Nephron progenitor cell (in vitro differentiated cells): ENCODE measurements at regions not wholly inside any gene's neighbourhood (a gene's known extent, or its start where the extent isn't known, plus 50 kb on each side); places are given as distances from the start of the nearest gene placed in this dataset.

ENCODE experiments used
- DNase-seq: peaks from one replicate; pipeline ENCODE4 v3.0.0; 2021
- H3K27ac Mint-ChIP-seq: 2 replicates; pipeline ENCODE4 v1.8.0; 2021; ENCODE audit warnings: mild to moderate bottlenecking, moderate library complexity, mixed read lengths
- H3K27me3 Mint-ChIP-seq: 2 replicates; pipeline ENCODE4 v1.8.0; 2021; ENCODE audit warnings: mild to moderate bottlenecking, low read depth, mixed read lengths; ENCODE audit not compliant: poor library complexity
- H3K36me3 Mint-ChIP-seq: 2 replicates; pipeline ENCODE4 v1.8.0; 2021; ENCODE audit warnings: low read depth, mixed read lengths
- H3K4me1 Mint-ChIP-seq: 2 replicates; pipeline ENCODE4 v1.8.0; 2021; ENCODE audit warnings: mixed read lengths
- H3K4me3 Mint-ChIP-seq: 2 replicates; pipeline ENCODE4 v1.8.0; 2021; ENCODE audit warnings: mild to moderate bottlenecking, moderate library complexity, mixed read lengths
- H3K9me3 Mint-ChIP-seq: 2 replicates; pipeline ENCODE4 v1.8.0; 2021; ENCODE audit warnings: mild to moderate bottlenecking, moderate library complexity, mixed read lengths
- TF ChIP-seq, protein P1 (sequence below): fragments of 200-600 bp; sonication (generic); IDR thresholded peaks from 2 replicates; pipeline ENCODE4 v1.5.0; 2021; ENCODE audit warnings: antibody characterized with exemption

DNA sequence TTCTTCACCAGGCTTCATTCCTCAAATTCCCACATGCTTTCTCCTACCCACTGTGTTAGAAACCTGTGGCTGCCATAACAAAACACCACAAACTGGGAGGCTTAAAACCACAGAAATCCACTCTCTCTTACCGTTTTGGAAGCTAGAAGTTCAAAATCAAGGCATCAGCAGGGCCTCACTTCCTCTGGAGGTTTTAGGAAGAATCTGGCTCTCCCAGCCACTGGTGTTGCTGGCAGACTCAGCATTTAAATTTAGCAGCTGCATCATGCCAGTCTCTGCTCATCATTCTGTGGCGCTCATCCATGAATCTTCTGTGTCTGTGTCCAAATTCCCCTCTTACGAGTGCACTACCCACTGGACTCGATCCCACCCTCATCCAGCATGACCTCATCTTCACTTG lies 248.5 kb downstream of the ZNF516 start:
- Mint-ChIP-seq H3K27ac (no peak overlapping the region), H3K4me1 (no peaks in the 10 kb centered on the region), H3K9me3 (peaks cover 13% of the 10 kb centered on the region), H3K27me3 (peaks cover 11% of the 10 kb centered on the region), H3K4me3 (no peak overlapping the region), H3K36me3 (no peaks in the 10 kb centered on the region)
- DNase-seq = no peak
- TF ChIP-seq, protein P1, sequence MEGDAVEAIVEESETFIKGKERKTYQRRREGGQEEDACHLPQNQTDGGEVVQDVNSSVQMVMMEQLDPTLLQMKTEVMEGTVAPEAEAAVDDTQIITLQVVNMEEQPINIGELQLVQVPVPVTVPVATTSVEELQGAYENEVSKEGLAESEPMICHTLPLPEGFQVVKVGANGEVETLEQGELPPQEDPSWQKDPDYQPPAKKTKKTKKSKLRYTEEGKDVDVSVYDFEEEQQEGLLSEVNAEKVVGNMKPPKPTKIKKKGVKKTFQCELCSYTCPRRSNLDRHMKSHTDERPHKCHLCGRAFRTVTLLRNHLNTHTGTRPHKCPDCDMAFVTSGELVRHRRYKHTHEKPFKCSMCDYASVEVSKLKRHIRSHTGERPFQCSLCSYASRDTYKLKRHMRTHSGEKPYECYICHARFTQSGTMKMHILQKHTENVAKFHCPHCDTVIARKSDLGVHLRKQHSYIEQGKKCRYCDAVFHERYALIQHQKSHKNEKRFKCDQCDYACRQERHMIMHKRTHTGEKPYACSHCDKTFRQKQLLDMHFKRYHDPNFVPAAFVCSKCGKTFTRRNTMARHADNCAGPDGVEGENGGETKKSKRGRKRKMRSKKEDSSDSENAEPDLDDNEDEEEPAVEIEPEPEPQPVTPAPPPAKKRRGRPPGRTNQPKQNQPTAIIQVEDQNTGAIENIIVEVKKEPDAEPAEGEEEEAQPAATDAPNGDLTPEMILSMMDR = no peak

DNA sequence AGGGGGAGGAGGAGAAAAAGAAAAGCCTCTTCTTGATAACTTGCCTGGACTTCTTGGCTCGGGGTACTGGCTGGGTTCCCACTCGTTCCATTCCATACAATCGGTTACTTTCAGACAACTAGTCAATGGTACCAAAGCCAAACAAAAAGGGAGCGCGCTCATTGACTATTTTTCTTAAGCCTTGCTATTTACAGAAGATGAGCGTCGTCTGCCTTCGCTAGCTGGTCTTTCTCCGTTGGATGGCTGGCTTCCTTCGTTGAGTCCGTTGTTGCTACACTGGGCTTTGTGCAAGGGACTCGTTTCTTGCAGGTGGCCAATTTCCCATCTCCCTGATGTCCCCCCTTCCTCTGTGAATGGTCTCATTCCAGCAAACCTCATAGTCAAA lies 260.4 kb downstream of the ZNF516 start:
- H3K36me3 Mint-ChIP-seq = peaks cover 8% of the 10 kb centered on the region
- H3K9me3 Mint-ChIP-seq = peaks cover 39% of the 10 kb centered on the region
- no peak overlapping the region for H3K27ac Mint-ChIP-seq
- H3K4me3 Mint-ChIP-seq = no peak overlapping the region
- H3K4me1 Mint-ChIP-seq = peaks cover 29% of the 10 kb centered on the region
- no peak for DNase-seq
- TF ChIP-seq, protein P1 = no peak
- H3K27me3 Mint-ChIP-seq = no peaks in the 10 kb centered on the region

DNA sequence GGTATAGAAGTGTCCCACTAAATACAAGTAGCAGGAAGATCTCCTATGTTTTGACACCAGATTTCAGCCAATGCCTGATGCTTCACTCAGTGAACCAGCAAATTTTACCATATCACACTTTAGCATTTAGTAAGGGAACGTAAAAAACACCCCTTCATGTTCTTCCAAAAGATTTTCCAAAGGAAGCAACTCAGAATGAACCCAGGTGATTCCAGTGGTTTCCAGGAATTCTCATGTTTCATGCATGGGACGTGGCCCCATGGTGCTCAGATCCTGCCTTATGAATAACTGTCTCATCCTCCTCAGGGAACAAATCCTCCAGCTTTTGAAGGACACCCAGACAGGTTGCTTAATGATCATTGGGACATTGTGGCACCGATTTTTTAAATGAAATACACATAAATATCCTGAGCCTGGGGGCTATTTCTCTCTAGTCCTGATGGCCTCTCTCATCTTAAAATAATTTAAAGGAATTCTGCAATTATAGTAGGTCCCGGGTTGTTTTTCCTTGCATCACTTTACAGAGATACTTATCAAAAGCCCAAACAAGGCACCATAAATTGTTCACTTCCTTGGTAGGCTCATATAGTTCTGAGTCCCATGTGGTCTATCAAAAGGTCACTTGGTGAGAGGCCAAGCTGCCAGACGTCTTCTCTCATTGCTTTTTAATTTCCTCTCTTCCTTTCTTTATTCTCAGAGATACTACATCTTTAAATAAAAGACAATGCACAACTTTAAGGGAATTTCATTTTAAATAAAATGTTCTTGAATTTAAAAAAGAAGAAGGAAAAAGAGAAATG lies 261.0 kb downstream of the ZNF516 start:
- TF ChIP-seq, protein P1 = no peak
- Mint-ChIP-seq H3K9me3 (peaks cover 34% of the 10 kb centered on the region), H3K27ac (peak overlapping the region; percentile 62), H3K36me3 (peaks cover 8% of the 10 kb centered on the region), H3K27me3 (no peaks in the 10 kb centered on the region), H3K4me1 (peaks cover 29% of the 10 kb centered on the region), H3K4me3 (no peak overlapping the region)
- DNase-seq = no peak

DNA sequence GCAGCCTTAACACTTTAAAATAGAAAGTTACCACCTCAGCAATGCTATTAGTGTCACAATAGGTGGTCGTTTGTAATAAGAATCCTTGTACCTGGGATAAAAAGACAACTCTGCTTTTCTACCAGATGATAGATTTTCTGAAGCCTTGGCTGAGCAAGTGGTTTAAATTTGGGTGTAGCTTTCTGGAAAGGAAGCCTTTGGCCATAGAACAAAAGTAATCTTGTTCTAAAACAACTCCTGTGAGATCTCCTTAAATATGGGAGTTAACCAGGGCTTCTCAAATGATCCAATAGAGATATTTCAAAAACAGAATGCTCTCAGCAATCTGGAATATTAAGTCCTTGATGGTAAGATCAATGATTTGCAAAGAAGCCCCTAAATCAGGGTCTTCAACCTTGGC lies 261.6 kb downstream of the ZNF516 start:
- H3K4me3 Mint-ChIP-seq = no peak overlapping the region
- DNase-seq = no peak
- H3K36me3 Mint-ChIP-seq = peaks cover 8% of the 10 kb centered on the region
- no peaks in the 10 kb centered on the region for H3K27me3 Mint-ChIP-seq
- TF ChIP-seq, protein P1 = no peak
- no peak overlapping the region for H3K27ac Mint-ChIP-seq
- H3K9me3 Mint-ChIP-seq = peaks cover 27% of the 10 kb centered on the region
- peaks cover 29% of the 10 kb centered on the region for H3K4me1 Mint-ChIP-seq

DNA sequence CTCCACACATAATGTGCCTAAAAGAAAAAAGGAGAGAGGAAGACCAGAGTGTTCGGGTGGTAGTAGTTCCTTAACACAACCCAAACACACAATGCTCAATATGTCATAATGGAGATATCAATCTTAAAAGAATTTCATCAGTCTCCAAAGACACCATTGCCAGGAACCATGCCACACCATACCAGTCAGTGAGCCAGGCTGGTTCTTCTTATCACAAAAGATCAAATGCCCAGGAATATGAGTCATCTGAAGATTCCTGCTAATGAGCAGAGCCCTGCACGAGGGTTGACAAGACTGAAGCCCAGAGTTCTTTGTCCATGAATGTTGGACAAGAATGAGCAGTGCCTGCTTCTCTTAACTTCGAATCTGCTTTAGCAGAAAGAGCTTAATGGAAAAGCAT lies 262.3 kb downstream of the ZNF516 start:
- H3K4me1 Mint-ChIP-seq = peaks cover 29% of the 10 kb centered on the region
- peaks cover 22% of the 10 kb centered on the region for H3K9me3 Mint-ChIP-seq
- no peaks in the 10 kb centered on the region for H3K27me3 Mint-ChIP-seq
- H3K27ac Mint-ChIP-seq = no peak overlapping the region
- no peak for DNase-seq
- H3K36me3 Mint-ChIP-seq = peaks cover 3% of the 10 kb centered on the region
- TF ChIP-seq, protein P1 = no peak
- no peak overlapping the region for H3K4me3 Mint-ChIP-seq

DNA sequence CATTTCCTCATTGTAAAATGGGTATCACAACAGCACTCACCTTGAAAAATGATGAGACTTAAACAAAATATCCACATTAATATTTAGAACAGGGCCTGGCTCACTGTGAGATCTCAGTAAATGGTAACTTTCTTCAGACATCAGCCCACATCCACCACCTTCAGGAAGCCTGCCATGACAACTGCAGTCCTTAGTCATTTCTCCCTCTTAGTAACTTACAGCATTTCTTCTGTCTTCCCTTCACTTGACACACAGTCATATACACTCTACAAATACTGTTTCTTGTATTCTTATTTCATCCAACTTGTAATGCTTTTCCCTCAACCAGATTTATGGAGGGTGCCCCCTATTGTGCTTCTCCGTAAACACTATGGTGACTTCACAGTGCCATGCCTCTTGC lies 263.0 kb downstream of the ZNF516 start:
- TF ChIP-seq, protein P1 = no peak
- Mint-ChIP-seq H3K36me3 (no peaks in the 10 kb centered on the region), H3K27me3 (no peaks in the 10 kb centered on the region), H3K9me3 (peaks cover 15% of the 10 kb centered on the region), H3K4me3 (no peak overlapping the region), H3K4me1 (peaks cover 29% of the 10 kb centered on the region), H3K27ac (no peak overlapping the region)
- DNase-seq = no peak
